ENCODE measurements at regions not wholly inside any gene's neighbourhood (a gene's known extent, or its start where the extent isn't known, plus 50 kb on each side); places are given as distances from the start of the nearest gene placed in this dataset.

- no peak for DNase-seq
Observed at GRCh38 chr4:187191676-187192075, 468.0 kb upstream of the FAT1 start.

GRCh38 chr4:187192266-187192665, 468.6 kb upstream of the FAT1 start:
- DNase-seq: no peak

- DNase-seq: no peak
Observed at GRCh38 chr4:187193141-187193540, 469.5 kb upstream of the FAT1 start.

- DNase-seq: no peak
Observed at GRCh38 chr4:187204389-187204918, 480.8 kb upstream of the FAT1 start.

- no peak for DNase-seq
Observed at GRCh38 chr4:187207931-187208330, 484.3 kb upstream of the FAT1 start.

- no peak for DNase-seq
Observed at GRCh38 chr4:187208651-187209050, 485.0 kb upstream of the FAT1 start.

GRCh38 chr4:187209921-187210613, 486.4 kb upstream of the FAT1 start:
- no peak for DNase-seq

- no peak for DNase-seq
Observed at GRCh38 chr4:187212446-187213080, 488.9 kb upstream of the FAT1 start.

GRCh38 chr4:187215438-187215837, 491.8 kb upstream of the FAT1 start:
- no peak for DNase-seq

- DNase-seq: no peak
Observed at GRCh38 chr4:187218705-187219245, 495.1 kb upstream of the FAT1 start.

GRCh38 chr4:187224560-187224959, 500.9 kb upstream of the FAT1 start:
- no peak for DNase-seq

GRCh38 chr4:187227907-187228704, 504.4 kb upstream of the FAT1 start:
- no peak for DNase-seq

- DNase-seq: no peak
Observed at GRCh38 chr4:187232196-187232595, 508.5 kb upstream of the FAT1 start.

- no peak for DNase-seq
Observed at GRCh38 chr4:187232796-187233195, 509.1 kb upstream of the FAT1 start.

GRCh38 chr4:187235456-187236170, 512.0 kb upstream of the FAT1 start:
- no peak for DNase-seq

GRCh38 chr4:187236209-187236890, 512.7 kb upstream of the FAT1 start:
- no peak for DNase-seq

GRCh38 chr4:187238646-187239045, 515.0 kb upstream of the FAT1 start:
- no peak for DNase-seq

GRCh38 chr4:187251896-187252295, 528.2 kb upstream of the FAT1 start:
- no peak for DNase-seq

- no peak for DNase-seq
Observed at GRCh38 chr4:187256897-187257296, 533.2 kb upstream of the FAT1 start.

GRCh38 chr4:187258651-187259401, 535.2 kb upstream of the FAT1 start:
- no peak for DNase-seq

GRCh38 chr4:187268940-187269339, 545.3 kb upstream of the FAT1 start:
- DNase-seq: no peak

Measured in CD4-positive, alpha-beta T cell treated with Interleukin-17A for 1 hour (primary cell).